HCT116 (cell line): ENCODE measurements at regions not wholly inside any gene's neighbourhood (a gene's known extent, or its start where the extent isn't known, plus 50 kb on each side); places are given as distances from the start of the nearest gene placed in this dataset.

ENCODE experiments used
- ATAC-seq: fragments of 200-7000 bp; cut with Tn5 transposase; 2 replicates; pipeline ENCODE4 v1.9.1; 2020; ENCODE audit warnings: mild to moderate bottlenecking, moderate library complexity
- BruUV-seq: library from RNA; stranded (reverse); fragments of 400-500 nt; replicated peaks from 2 replicates; lab custom pipeline; 2021; lab: Mats Ljungman, UMichigan
- CTCF ChIA-PET: fragments of 300-600 bp; sonication (Branson Sonifier 250); formaldehyde crosslinking; loops from one replicate; lab custom pipeline; 2021; ENCODE audit warnings: antibody characterized with exemption; lab: Charles Lee
- POLR2A ChIA-PET: fragments of 300-600, 350-600 bp; sonication (Branson Sonifier 250); formaldehyde crosslinking; loops from one replicate; lab custom pipeline; 2021; ENCODE audit warnings: antibody characterized with exemption; lab: Charles Lee
- RAD21 ChIA-PET, 2 experiments: fragments of 300-600 bp; sonication (Branson Sonifier 250); formaldehyde crosslinking; loops; one replicate each; lab custom pipeline; 2023; ENCODE audit warnings: low total read pairs in 2 of 2; ENCODE audit not compliant: uncharacterized antibody in 2 of 2, unreplicated experiment in 2 of 2, low non-redundant PET in 1 of 2; lab: Charles Lee
- DNase-seq: peaks from one replicate; pipeline ENCODE4 v3.0.0-alpha.2; 2010; ENCODE audit warnings: low read depth, low spot score
- H2AFZ ChIP-seq: fragments of 200-600 bp; shearing (Covaris generic), sonication (generic); 2 replicates; pipeline ENCODE4 v1.6.1; 2017; ENCODE audit warnings: low read depth, mixed run types, mixed read lengths, antibody characterized with exemption, low read length; ENCODE audit not compliant: poor library complexity, severe bottlenecking
- H3K27ac ChIP-seq: 2 replicates; pipeline ENCODE4 v1.5.1; 2012; ENCODE audit warnings: low read depth, low read length
- H3K27me3 ChIP-seq: fragments of 200-600 bp; sonication (generic); 2 replicates; pipeline ENCODE4 v1.6.1; 2016; ENCODE audit warnings: mixed run types, low read length, mixed read lengths; ENCODE audit not compliant: insufficient read depth
- H3K36me3 ChIP-seq, 2 experiments: fragments of 200-500 bp in 1 of 2; fragments of 200-600 bp in 1 of 2; sonication (Bioruptor generic) in 1 of 2; sonication (generic) in 1 of 2; 2 replicates each; pipeline versions ENCODE4 v1.5.1 to v1.6.1; 2014 to 2016; ENCODE audit warnings: low read length in 2 of 2, inconsistent platforms in 1 of 2, mixed read lengths in 1 of 2, mixed run types in 1 of 2; ENCODE audit not compliant: insufficient read depth in 2 of 2, control insufficient read depth in 1 of 2
- H3K4me1 ChIP-seq, 2 experiments: fragments of 200-600 bp in 1 of 2; sonication (generic) in 1 of 2; 2 replicates each; pipeline versions ENCODE4 v1.5.1 to v1.6.1; 2012 to 2017; ENCODE audit warnings: low read length in 2 of 2, inconsistent platforms in 1 of 2, mild to moderate bottlenecking in 1 of 2, mixed read lengths in 1 of 2, mixed run types in 1 of 2, moderate library complexity in 1 of 2; ENCODE audit not compliant: insufficient read depth in 2 of 2, control insufficient read depth in 1 of 2
- H3K4me2 ChIP-seq: fragments of 200-600 bp; sonication (generic); 2 replicates; pipeline ENCODE4 v1.6.1; 2017; ENCODE audit warnings: mixed run types, low read length, mixed read lengths
- H3K4me3 ChIP-seq, 2 experiments: fragments of 200-600 bp in 1 of 2; sonication (generic) in 1 of 2; replicated peaks in 1 of 2; 2 replicates each; pipeline ENCODE4 v1.5.1; 2011 to 2016; ENCODE audit warnings: low read length in 2 of 2, control low read depth in 1 of 2, low read depth in 1 of 2, mild to moderate bottlenecking in 1 of 2, mixed read lengths in 1 of 2, mixed run types in 1 of 2
- H3K79me2 ChIP-seq: fragments of 200-600 bp; sonication (generic); 2 replicates; pipeline ENCODE4 v1.6.1; 2017; ENCODE audit warnings: mild to moderate bottlenecking, mixed run types, low read length, moderate library complexity, mixed read lengths; ENCODE audit not compliant: insufficient read depth
- H3K9ac ChIP-seq: fragments of 200-600 bp; sonication (generic); 2 replicates; pipeline ENCODE4 v1.6.1; 2016; ENCODE audit warnings: low read length, mixed read lengths
- H3K9me2 ChIP-seq: fragments of 200-600 bp; sonication (generic), shearing (Covaris generic); 2 replicates; pipeline ENCODE4 v1.6.1; 2017; ENCODE audit warnings: mixed run types, mild to moderate bottlenecking, moderate library complexity; ENCODE audit not compliant: insufficient read depth
- H3K9me3 ChIP-seq, 2 experiments: fragments of 200-500 bp in 1 of 2; fragments of 200-600 bp in 1 of 2; sonication (Bioruptor generic) in 1 of 2; sonication (generic) in 1 of 2; 2 replicates each; pipeline ENCODE4 v1.6.1; 2014 to 2017; ENCODE audit warnings: low read length in 2 of 2, mixed read lengths in 2 of 2, inconsistent platforms in 1 of 2, low read depth in 1 of 2, mild to moderate bottlenecking in 1 of 2, mixed run types in 1 of 2, moderate library complexity in 1 of 2; ENCODE audit not compliant: control insufficient read depth in 1 of 2, insufficient read depth in 1 of 2
- H4K20me1 ChIP-seq: fragments of 200-600 bp; sonication (generic), shearing (Covaris generic); 2 replicates; pipeline ENCODE4 v1.6.1; 2017; ENCODE audit warnings: mixed run types, mild to moderate bottlenecking, moderate library complexity; ENCODE audit not compliant: insufficient read depth
- CBX3 ChIP-seq: IDR thresholded peaks from 2 replicates; pipeline ENCODE4 v1.6.1; 2012; ENCODE audit warnings: low read depth
- EGR1 ChIP-seq: IDR thresholded peaks from 2 replicates; pipeline ENCODE4 v1.6.1; 2012; ENCODE audit warnings: low read depth
- EZH2phosphoT487 ChIP-seq: fragments of 200-600 bp; IDR thresholded peaks from 2 replicates; pipeline ENCODE4 v1.6.1; 2018; ENCODE audit warnings: antibody characterized with exemption, borderline replicate concordance
- FOSL1 ChIP-seq: IDR thresholded peaks from 2 replicates; pipeline ENCODE4 v1.6.1; 2012; ENCODE audit warnings: low read depth
- JUND ChIP-seq: IDR thresholded peaks from 2 replicates; pipeline ENCODE4 v1.6.1; 2012
- MAX ChIP-seq: IDR thresholded peaks from 2 replicates; pipeline ENCODE4 v1.6.1; 2012
- POLR2A ChIP-seq: IDR thresholded peaks from 2 replicates; pipeline ENCODE4 v1.7.0; 2011; ENCODE audit warnings: borderline replicate concordance; ENCODE audit not compliant: insufficient read depth, insufficient read length; ENCODE audit errors: extremely low read depth
- REST ChIP-seq: IDR thresholded peaks from 2 replicates; pipeline ENCODE4 v1.6.1; 2012; ENCODE audit warnings: low read depth
- SIN3A ChIP-seq: IDR thresholded peaks from 2 replicates; pipeline ENCODE4 v1.6.1; 2012; ENCODE audit warnings: low read depth
- SRF ChIP-seq: IDR thresholded peaks from 2 replicates; pipeline ENCODE4 v1.6.1; 2012; ENCODE audit warnings: low read depth
- TCF7L2 ChIP-seq: IDR thresholded peaks from 2 replicates; pipeline ENCODE4 v1.7.0; 2011; ENCODE audit warnings: borderline replicate concordance, inconsistent platforms; ENCODE audit not compliant: insufficient read depth, insufficient read length; ENCODE audit errors: extremely low read depth
- YY1 ChIP-seq: IDR thresholded peaks from 2 replicates; pipeline ENCODE4 v1.6.1; 2011; ENCODE audit warnings: low read length, low read depth, moderate library complexity, mild to moderate bottlenecking; ENCODE audit not compliant: insufficient replicate concordance; ENCODE audit errors: extremely low read depth
- ZBTB33 ChIP-seq: IDR thresholded peaks from 2 replicates; pipeline ENCODE4 v1.6.1; 2011; ENCODE audit warnings: mild to moderate bottlenecking, low read length, moderate library complexity; ENCODE audit not compliant: insufficient replicate concordance; ENCODE audit errors: extremely low read depth
- ZFX ChIP-seq: fragments of 450-650 bp; IDR thresholded peaks from 2 replicates; pipeline ENCODE4 v1.6.1; 2017
- intact Hi-C: fragments of 100-400 bp; cut with micrococcal nuclease; formaldehyde crosslinking; loops from 2 replicates; pipeline ENCODE4 v1.10.0; 2022

GRCh38 chr6:139547804-139548203 is 173.4 kb upstream of the CITED2 start:
- Histone ChIP-seq H3K9ac (no peak overlapping the region), H3K4me1 (no peaks in the 10 kb centered on the region), H3K27me3 (no peaks in the 10 kb centered on the region), H3K36me3 (no peaks in the 10 kb centered on the region), H4K20me1 (no peaks in the 10 kb centered on the region), H3K27ac (no peak overlapping the region), H3K4me2 (no peak overlapping the region), H3K79me2 (no peaks in the 10 kb centered on the region), H3K9me3 (no peaks in the 10 kb centered on the region), H2AFZ (no peak overlapping the region), H3K9me2 (no peaks in the 10 kb centered on the region), H3K4me3 (no peak overlapping the region)
- ChIA-PET POLR2A (no interaction called here), RAD21 (no interaction called here), CTCF (no interaction called here)
- no peak for TF ChIP-seq REST
- no peak for TF ChIP-seq TCF7L2
- no peak for TF ChIP-seq EZH2phosphoT487
- TF ChIP-seq SRF, result no peak
- TF ChIP-seq CBX3, result no peak
- no peak for TF ChIP-seq EGR1
- no peak for TF ChIP-seq FOSL1
- TF ChIP-seq YY1, result no peak
- TF ChIP-seq ZFX, result no peak
- TF ChIP-seq SIN3A, result no peak
- no peak for TF ChIP-seq ZBTB33
- no peak for TF ChIP-seq JUND
- no peak for TF ChIP-seq POLR2A
- TF ChIP-seq MAX, result no peak
- BruUV-seq, result no TSS peak
- DNase-seq, result no peak
- intact Hi-C loops, result no loop called here
- no peak for ATAC-seq
